ENCODE measurements at regions not wholly inside any gene's neighbourhood (a gene's known extent, or its start where the extent isn't known, plus 50 kb on each side); places are given as distances from the start of the nearest gene placed in this dataset.

GRCh38 chr6:156487877-156488276 is 289.3 kb upstream of the ARID1B start:
- no peak for TF ChIP-seq CTCF (IDR thresholded peaks at IDR 0.05)
- TF ChIP-seq POLR2A (IDR thresholded peaks at IDR 0.05) = no peak
- no peak for TF ChIP-seq EP300 (IDR thresholded peaks at IDR 0.05)
- no peak for TF ChIP-seq POLR2AphosphoS5 (IDR thresholded peaks at IDR 0.05)

All from upper lobe of left lung (tissue), 4 donors.